Thyroid gland (tissue), 4 donors: ENCODE measurements at regions not wholly inside any gene's neighbourhood (a gene's known extent, or its start where the extent isn't known, plus 50 kb on each side); places are given as distances from the start of the nearest gene placed in this dataset.

Experiments used
- POLR2A ChIP-seq, 2 donors: fragments of 450-650 bp; IDR thresholded peaks; one replicate each; pipeline ENCODE4 v1.6.1; 2017; ENCODE audit warnings: antibody characterized with exemption in 2 of 2, mild to moderate bottlenecking in 2 of 2, moderate library complexity in 1 of 2
- TF ChIP-seq, protein P1 (sequence below), 6 experiments: fragments of 200-600 bp in 3 of 6; fragments of 450-650 bp in 3 of 6; sonication (generic) in 3 of 6; IDR thresholded peaks; one replicate each; pipeline ENCODE4 v1.5.1; 2016 to 2019; ENCODE audit warnings: antibody characterized with exemption in 6 of 6, mild to moderate bottlenecking in 2 of 6, inconsistent platforms in 1 of 6, moderate library complexity in 1 of 6

DNA sequence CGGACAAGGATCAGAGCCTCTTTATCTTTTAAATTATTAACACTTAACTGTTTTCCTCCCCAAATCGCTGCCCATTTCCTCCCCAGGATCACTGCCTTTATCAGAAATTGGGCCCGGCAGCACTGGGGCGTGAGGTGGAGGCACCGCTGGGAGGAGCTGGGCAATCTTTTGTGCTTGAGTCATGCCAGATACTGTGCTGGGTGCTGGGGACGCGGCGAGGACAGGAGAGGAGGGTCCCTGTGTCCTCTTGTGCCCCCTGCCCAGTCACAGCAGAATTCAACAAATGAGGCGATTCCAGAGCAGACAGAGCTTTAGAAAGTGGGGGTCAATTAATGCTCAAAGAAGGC lies 347.8 kb downstream of the ZNF536 start:
- no peak for TF ChIP-seq POLR2A (IDR thresholded peaks at IDR 0.05)
- TF ChIP-seq, protein P1, sequence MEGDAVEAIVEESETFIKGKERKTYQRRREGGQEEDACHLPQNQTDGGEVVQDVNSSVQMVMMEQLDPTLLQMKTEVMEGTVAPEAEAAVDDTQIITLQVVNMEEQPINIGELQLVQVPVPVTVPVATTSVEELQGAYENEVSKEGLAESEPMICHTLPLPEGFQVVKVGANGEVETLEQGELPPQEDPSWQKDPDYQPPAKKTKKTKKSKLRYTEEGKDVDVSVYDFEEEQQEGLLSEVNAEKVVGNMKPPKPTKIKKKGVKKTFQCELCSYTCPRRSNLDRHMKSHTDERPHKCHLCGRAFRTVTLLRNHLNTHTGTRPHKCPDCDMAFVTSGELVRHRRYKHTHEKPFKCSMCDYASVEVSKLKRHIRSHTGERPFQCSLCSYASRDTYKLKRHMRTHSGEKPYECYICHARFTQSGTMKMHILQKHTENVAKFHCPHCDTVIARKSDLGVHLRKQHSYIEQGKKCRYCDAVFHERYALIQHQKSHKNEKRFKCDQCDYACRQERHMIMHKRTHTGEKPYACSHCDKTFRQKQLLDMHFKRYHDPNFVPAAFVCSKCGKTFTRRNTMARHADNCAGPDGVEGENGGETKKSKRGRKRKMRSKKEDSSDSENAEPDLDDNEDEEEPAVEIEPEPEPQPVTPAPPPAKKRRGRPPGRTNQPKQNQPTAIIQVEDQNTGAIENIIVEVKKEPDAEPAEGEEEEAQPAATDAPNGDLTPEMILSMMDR (IDR thresholded peaks at IDR 0.05): no peak
